K562 (cell line): ENCODE measurements at regions not wholly inside any gene's neighbourhood (a gene's known extent, or its start where the extent isn't known, plus 50 kb on each side); places are given as distances from the start of the nearest gene placed in this dataset.

Experiments used
- ATAC-seq: fragments of 200-7000 bp; cut with Tn5 transposase; 3 replicates; pipeline ENCODE4 v1.9.1; 2020; ENCODE audit warnings: moderate library complexity
- BruUV-seq: library from RNA; stranded (reverse); fragments of 400-500 nt; replicated peaks from 2 replicates; lab custom pipeline; 2021; lab: Mats Ljungman, UMichigan
- CTCF ChIA-PET: fragments of 300-600 bp; formaldehyde crosslinking; extraction: SDS; loops from one replicate; lab custom pipeline; 2021; ENCODE audit warnings: low intra/inter-chr PET ratio; lab: Yijun Ruan, JAX
- POLR2A ChIA-PET: fragments of 300-600, 350-650 bp; sonication (Branson Sonifier 250); formaldehyde crosslinking; extraction: SDS; loops from one replicate; lab custom pipeline; 2021; ENCODE audit warnings: antibody characterized with exemption, inconsistent platforms; lab: Yijun Ruan, JAX
- DNase-seq, 4 experiments: peaks; one replicate each; pipeline versions ENCODE4 v3.0.0 to v3.0.0-alpha.2; 2011 to 2018; ENCODE audit warnings: low spot score in 3 of 4, mixed read lengths in 3 of 4; ENCODE audit errors: extremely low read depth in 1 of 4
- FAIRE-seq: peaks from 2 replicates; lab custom pipeline; 2011; peaks lifted over from hg19 to GRCh38; lab: Jason Lieb, UNC
- H2AFZ ChIP-seq: 2 replicates; pipeline ENCODE4 v1.6.0; 2011; ENCODE audit warnings: low read depth, low read length, control low read depth, inconsistent platforms
- H3K27ac ChIP-seq: fragments of 200-600 bp; 3 replicates; pipeline ENCODE4 v1.8.0; 2011; ENCODE audit warnings: low read depth, mild to moderate bottlenecking, control low read depth, inconsistent platforms, low read length, moderate library complexity, mixed read lengths; ENCODE audit errors: extremely low read depth
- H3K27me3 ChIP-seq, 2 experiments: fragments of 300-600 bp in 1 of 2; 2 replicates in 1 of 2; 3 replicates in 1 of 2; pipeline versions ENCODE4 v1.6.0 to v1.8.0; 2011; ENCODE audit warnings: inconsistent platforms in 2 of 2, low read length in 2 of 2, mild to moderate bottlenecking in 1 of 2, mixed read lengths in 1 of 2, moderate library complexity in 1 of 2; ENCODE audit not compliant: control insufficient read depth in 2 of 2, insufficient read depth in 2 of 2
- H3K36me3 ChIP-seq: fragments of 300-600 bp; 3 replicates; pipeline ENCODE4 v1.8.0; 2011; ENCODE audit warnings: mild to moderate bottlenecking, low read length, inconsistent platforms; ENCODE audit not compliant: control insufficient read depth, insufficient read depth
- H3K4me1 ChIP-seq, 2 experiments: fragments of 200-600 bp in 1 of 2; replicated peaks in 1 of 2; 2 replicates in 1 of 2; 3 replicates in 1 of 2; pipeline versions ENCODE4 v1.5.1 to v1.8.0; 2011; ENCODE audit warnings: inconsistent platforms in 2 of 2, low read length in 2 of 2, mild to moderate bottlenecking in 1 of 2, mixed read lengths in 1 of 2, moderate library complexity in 1 of 2; ENCODE audit not compliant: control insufficient read depth in 2 of 2, insufficient read depth in 2 of 2
- H3K4me2 ChIP-seq: 2 replicates; pipeline ENCODE4 v1.6.1; 2011; ENCODE audit warnings: low read length, control low read depth, inconsistent platforms, mixed read lengths; ENCODE audit not compliant: insufficient read depth
- H3K4me3 ChIP-seq: fragments of 200-600 bp; sonication (generic), shearing (Covaris generic); 2 replicates; pipeline ENCODE4 v1.5.1; 2016; ENCODE audit warnings: control low read depth, inconsistent platforms
- H3K79me2 ChIP-seq: fragments of 200-600 bp; 3 replicates; pipeline ENCODE4 v1.8.0; 2011; ENCODE audit warnings: low read length, inconsistent platforms; ENCODE audit not compliant: control insufficient read depth, insufficient read depth
- H3K9ac ChIP-seq, 2 experiments: 2 replicates each; pipeline versions ENCODE4 v1.6.0 to v1.6.1; 2011; ENCODE audit warnings: low read depth in 2 of 2, low read length in 2 of 2, control low read depth in 1 of 2, inconsistent platforms in 1 of 2, mild to moderate bottlenecking in 1 of 2, mixed read lengths in 1 of 2; ENCODE audit not compliant: insufficient read depth in 1 of 2
- H3K9me1 ChIP-seq: one replicate; pipeline ENCODE4 v1.6.0; 2011; ENCODE audit warnings: inconsistent platforms, mild to moderate bottlenecking, low read length, moderate library complexity; ENCODE audit not compliant: control insufficient read depth, insufficient read depth
- H3K9me3 ChIP-seq: replicated peaks from 2 replicates; pipeline ENCODE4 v1.5.1; 2011; ENCODE audit warnings: low read depth, low read length, inconsistent platforms; ENCODE audit not compliant: control insufficient read depth, insufficient read depth
- H4K20me1 ChIP-seq: replicated peaks from 2 replicates; pipeline ENCODE4 v1.6.1; 2011; ENCODE audit warnings: low read length, inconsistent platforms, mixed read lengths; ENCODE audit not compliant: control insufficient read depth, insufficient read depth
- ATF3 ChIP-seq, 2 experiments: fragments of 450-650 bp in 1 of 2; sonication (generic) in 1 of 2; formaldehyde crosslinking in 1 of 2; IDR thresholded peaks in 1 of 2; conservative IDR thresholded peaks in 1 of 2; 2 replicates each; pipeline versions ENCODE4 v1.6.1 to v1.8.1; 2016 to 2023; ENCODE audit warnings: mild to moderate bottlenecking in 2 of 2, moderate library complexity in 2 of 2, inconsistent platforms in 1 of 2, missing genetic modification reagents in 1 of 2
- ATF7 ChIP-seq: fragments of 450-650 bp; IDR thresholded peaks from 2 replicates; pipeline ENCODE4 v1.7.1; 2014; ENCODE audit warnings: mild to moderate bottlenecking, moderate library complexity
- ETS1 ChIP-seq: conservative IDR thresholded peaks from 2 replicates; pipeline ENCODE4 v1.6.1; 2011; ENCODE audit warnings: low read depth, mild to moderate bottlenecking, low read length; ENCODE audit not compliant: control insufficient read depth
- WGBS: fragments of 100-300 bp; shearing (Covaris generic); methylation state at CpG from one replicate; pipeline ENCODE4 v1.1.6; 2016; ENCODE audit warnings: low coverage, mixed read lengths; ENCODE audit not compliant: insufficient coverage; ENCODE audit errors: missing lambda C conversion rate; 5-methylcytosine and 5-hydroxymethylcytosine counted together
- in situ Hi-C: fragments of 300-500 bp; cut with MboI; formaldehyde crosslinking; loops from 4 replicates; pipeline ENCODE4 v1.15.0; 2018; ENCODE audit warnings: inconsistent platforms, mixed read lengths
- intact Hi-C: fragments of 100-400 bp; cut with micrococcal nuclease; formaldehyde crosslinking; loops from 2 replicates; pipeline ENCODE4 v1.14.2; 2022
- TF ChIP-seq, protein P1 (sequence below): fragments of 250-450 bp; sonication (Bioruptor Pico); IDR thresholded peaks from 2 replicates; pipeline ENCODE4 v1.5.0; 2021

DNA sequence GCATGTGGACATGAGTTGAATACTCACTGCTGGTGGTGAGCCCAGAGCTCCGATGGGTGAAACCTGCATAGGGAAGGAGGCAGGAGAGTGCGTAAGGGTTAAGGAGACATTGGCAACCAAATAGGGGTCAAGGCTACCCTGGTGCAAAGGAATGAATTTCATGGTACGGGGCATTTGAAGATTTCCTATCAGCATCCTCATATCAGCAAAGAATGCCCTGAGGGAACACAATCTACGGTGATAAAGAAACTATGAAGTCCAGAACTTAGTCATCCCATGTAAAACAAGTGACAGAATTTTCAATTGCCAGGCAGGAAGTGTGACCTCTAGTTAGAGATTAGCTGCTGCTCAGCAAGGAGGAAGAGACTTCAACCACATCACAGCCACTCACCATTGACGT, 64.9 kb downstream of the MBD3L1 start (continued):
- TF ChIP-seq, protein P1, sequence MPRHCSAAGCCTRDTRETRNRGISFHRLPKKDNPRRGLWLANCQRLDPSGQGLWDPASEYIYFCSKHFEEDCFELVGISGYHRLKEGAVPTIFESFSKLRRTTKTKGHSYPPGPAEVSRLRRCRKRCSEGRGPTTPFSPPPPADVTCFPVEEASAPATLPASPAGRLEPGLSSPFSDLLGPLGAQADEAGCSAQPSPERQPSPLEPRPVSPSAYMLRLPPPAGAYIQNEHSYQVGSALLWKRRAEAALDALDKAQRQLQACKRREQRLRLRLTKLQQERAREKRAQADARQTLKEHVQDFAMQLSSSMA (CRISPR knock-in tag), result no peak
- no peak for TF ChIP-seq ETS1

- CTCF ChIA-PET, result no interaction called here
- Histone ChIP-seq H3K9me3 (no peaks in the 10 kb centered on the region), H3K9me1 (no peaks in the 10 kb centered on the region), H4K20me1 (no peaks in the 10 kb centered on the region), H3K9ac (no peak overlapping the region), H3K4me3 (no peak overlapping the region), H3K27me3 (no peaks in the 10 kb centered on the region), H3K36me3 (no peaks in the 10 kb centered on the region), H3K4me2 (no peak overlapping the region), H2AFZ (no peak overlapping the region), H3K79me2 (no peaks in the 10 kb centered on the region; the same call in 2 of the 3 replicates), H3K4me1 (no peaks in the 10 kb centered on the region), H3K27ac (no peak overlapping the region)
- ATAC-seq (no peak), DNase-seq (no peak), FAIRE-seq (peak; percentile 70)
- POLR2A ChIA-PET, result interaction anchor here (0.6 kb wide), 1 partner anchor 8 kb away, joined by 3 read pairs; no protein-coding TSS in a partner anchor
- WGBS, result 0% methylated on average over 2 of the region's 2 CpGs
- BruUV-seq, result no TSS peak
- intact Hi-C loops, result no loop called here
- in situ Hi-C loops, result no loop called here
- TF ChIP-seq ATF3 (IDR thresholded peaks at IDR 0.05) (peak; percentile 35; the same call in 1 of the 2 replicates), ATF3 (CRISPR knock-in tag; conservative IDR thresholded peaks at IDR 0.05) (no peak), ATF7 (no peak)
These were observed 67.2 kb downstream of the MBD3L1 start for GRCh38 chr19:8899356-8899755.
